IPS DF 19.7 (cell line): ENCODE measurements at regions not wholly inside any gene's neighbourhood (a gene's known extent, or its start where the extent isn't known, plus 50 kb on each side); places are given as distances from the start of the nearest gene placed in this dataset.
"Not testable (repeated sequence)": the region's sequence is repeated elsewhere in the genome, so short reads cannot be mapped to it uniquely, and the experiment has no call there.

Experiments used
- DNase-seq: peaks from one replicate; pipeline ENCODE4 v3.0.0-alpha.2; 2013; ENCODE audit warnings: low read depth, low spot score

DNA sequence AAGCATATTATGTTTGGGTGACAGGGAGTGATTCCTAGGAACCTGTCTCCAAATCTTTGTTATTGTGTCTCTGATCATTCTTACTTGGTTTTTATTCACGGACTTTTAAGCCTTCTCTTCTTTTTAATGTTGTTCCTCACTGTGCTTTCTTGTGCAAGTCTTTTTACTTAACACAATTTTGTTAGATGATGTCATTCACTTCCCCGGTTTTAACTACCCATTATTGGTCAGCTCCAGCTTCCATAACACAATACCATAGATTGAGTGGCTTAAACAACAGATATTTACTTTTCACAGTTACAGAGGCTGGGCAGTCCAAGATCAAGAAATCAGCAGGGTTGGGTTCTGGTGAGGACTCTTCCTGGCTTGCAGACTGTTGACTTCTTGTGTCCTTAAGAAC is 436.3 kb upstream of the CBLB start:
- DNase-seq, result no peak

DNA sequence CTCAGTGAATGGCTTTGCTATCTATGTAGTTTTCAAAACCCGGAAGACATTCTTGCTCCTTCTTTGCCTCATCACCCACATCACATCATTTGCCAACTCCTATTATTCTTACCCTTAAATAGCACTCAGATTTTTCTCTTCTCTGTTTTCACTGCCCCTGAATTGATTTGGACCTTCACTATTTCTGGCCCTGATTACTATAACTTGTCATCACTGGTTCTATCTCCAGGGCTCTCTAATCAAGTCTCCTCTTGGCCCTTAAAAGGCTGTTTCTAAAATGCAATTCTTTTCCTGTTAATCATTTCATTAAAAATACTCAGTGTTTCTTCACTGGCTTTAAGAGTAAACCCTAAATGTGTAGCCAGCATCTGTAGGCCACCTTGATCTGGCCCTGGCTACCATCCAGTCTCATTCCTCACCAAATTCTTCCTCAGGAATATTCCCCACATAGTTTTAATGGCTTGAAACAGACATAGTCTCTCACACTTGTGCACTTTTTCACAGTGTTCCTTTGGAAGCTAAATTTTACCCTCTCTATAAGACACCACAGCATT is 437.1 kb upstream of the CBLB start:
- DNase-seq, result no peak

DNA sequence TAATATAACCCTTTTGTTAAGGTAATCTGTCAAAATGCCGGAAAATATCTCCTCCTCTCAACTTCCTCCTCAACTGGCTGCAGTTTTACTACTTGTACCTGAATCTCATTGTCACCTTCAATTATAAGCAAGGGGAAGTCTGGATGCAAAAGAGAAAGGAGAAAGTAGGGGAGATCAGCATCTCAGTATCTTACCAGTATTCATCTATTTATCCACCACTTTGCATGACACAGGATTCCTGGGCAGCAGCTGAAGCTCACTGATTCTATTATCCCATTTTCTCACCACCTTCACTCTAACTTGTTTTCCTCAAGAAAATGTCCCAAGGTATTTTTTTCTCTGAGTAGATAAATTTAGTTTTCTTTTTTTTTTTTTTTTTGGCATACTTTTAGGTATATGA is 440.5 kb upstream of the CBLB start:
- peak; percentile 61 for DNase-seq

DNA sequence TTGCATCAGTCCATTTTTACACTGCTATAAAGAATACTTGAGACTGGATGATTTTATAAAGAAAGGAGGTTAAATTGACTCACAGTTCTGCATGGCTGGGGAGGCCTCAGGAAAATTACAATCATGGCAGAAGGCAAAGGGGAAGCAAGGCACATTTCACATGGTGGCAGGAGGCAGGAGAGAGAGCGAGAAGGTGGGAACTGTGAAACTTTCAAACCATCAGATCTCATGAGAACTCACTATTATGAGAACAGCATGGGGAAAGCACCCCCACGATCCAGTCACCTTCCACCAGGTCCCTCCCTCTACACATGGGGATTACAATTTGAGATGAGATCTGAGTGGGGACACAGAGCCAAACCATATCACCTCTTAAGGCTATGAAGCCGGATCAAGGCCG is 441.0 kb upstream of the CBLB start:
- DNase-seq, result not testable (repeated sequence)

DNA sequence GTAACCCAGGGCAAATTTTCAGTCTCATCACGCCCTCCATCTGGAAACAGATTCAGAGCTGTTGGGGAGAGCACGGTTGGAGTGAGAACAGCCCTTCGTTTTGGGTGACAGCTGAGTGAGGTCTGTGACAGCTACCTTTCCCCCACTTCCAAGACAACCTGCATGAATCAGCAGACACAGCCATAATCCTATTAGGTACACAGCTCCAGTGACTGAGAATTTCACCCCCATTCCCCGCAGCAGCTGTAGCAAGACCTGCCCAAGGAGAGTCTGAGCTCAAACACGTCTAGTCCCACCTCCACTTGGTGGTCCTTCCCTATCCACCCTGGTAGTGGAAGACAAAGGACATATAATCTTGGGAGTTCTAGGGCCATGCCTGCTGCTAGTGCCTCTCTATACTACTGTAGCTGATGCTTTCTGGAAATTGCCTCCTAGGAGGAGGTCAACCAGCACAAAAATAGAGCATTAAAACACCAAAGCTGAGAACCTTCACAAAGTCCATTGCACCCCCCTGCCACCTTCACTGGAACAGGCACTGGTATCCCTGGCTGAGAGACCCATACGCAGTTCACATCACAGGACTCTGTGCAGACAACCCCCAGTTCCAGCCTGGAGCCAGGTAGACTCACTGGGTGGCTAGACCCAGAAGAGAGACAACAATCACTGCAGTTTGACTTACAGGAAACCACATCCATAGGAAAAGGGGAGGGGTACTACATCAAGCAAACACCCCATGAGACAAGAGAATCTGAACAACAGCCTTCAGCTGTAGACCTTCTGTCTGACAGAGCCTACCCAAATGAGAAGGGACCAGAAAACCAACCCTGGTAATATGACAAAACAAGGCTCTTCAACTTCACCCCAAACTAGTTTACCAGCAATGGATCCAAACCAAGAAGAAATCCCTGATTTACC is 448.6 kb upstream of the CBLB start:
- DNase-seq, result no peak

DNA sequence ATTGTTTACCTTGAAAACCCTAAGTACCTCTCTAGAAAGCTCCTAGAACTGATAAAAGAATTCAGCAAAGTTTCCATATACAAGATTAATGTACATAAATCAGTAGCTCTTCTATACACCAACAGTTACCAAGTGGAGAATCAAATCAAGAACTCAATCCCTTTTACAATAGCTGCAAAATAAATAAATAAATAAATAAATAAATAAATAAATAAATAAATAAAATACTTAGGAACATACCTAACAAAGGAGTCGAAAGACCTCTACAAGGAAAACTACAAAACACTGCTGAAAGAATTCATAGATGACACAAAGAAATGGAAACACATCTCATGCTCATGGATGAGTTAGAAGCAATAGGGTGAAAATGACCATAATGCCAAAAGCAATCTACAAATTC is 452.6 kb upstream of the CBLB start:
- DNase-seq, result not testable (repeated sequence)

DNA sequence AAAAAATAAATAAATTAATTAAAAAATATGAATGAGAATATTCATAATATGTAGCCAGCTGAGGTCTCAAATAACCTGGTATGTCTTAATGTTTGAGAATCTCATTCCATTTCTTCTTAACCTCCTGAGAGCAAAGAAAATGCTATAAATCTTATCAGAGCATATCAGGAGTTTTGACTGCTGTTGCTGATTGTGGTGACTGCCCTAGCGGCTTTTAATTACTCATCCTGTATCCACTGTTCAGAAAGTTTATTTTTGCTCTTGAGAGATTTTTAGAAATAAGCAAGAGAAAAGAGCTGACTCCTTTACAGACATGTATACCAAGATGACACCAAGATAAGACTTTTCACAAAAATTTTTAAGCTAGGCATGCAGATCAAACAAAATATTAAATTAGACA is 454.8 kb upstream of the CBLB start:
- no peak for DNase-seq

DNA sequence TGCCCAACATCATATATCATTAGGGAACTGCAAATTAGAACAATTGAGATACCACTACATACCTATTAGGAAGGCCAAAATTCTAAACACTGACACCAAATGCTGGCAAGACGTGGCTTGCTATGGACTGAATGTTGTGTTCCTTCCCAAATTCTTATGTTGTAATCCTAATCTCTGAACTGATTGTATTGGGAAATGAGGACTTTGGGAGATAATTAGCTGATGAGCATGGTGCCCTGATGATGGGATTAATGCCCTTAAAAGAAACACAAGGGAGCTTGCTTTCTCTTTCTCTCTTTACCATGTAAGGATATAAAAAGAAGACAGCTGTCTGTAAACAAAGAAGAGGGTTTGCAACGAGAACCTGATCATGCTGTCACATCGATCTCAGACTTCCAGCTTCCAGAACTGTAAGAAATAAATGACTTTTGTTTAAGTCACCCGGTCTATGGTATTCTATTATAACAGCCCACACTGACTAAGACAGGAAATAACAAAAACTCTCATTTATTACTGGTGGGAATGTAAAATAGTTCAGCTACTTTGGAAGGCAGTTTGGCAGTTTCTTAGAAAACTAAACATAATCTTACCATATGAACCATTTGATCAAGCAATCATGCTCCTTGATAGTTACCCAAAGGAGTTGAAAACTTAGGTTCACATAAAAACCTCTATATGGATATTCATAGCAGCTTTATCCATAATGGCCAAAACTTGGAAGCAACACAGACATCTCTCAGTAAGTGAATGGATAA is 458.3 kb upstream of the CBLB start:
- DNase-seq, result no peak

DNA sequence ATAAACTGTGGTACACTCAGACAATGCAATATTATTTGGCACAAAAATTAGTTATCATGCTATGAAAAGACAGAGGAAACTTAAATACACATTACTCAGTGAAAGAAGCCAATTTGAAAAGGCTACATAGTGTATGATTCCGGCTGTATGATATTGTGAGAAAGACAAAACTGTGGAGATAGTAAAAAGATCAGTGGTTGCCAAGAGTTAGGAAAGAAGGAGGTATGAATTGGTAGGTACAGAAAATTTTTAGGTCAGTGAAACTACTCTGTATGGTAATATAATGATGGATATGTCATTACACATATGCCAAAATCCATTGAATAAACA is 458.8 kb upstream of the CBLB start:
- DNase-seq, result no peak

DNA sequence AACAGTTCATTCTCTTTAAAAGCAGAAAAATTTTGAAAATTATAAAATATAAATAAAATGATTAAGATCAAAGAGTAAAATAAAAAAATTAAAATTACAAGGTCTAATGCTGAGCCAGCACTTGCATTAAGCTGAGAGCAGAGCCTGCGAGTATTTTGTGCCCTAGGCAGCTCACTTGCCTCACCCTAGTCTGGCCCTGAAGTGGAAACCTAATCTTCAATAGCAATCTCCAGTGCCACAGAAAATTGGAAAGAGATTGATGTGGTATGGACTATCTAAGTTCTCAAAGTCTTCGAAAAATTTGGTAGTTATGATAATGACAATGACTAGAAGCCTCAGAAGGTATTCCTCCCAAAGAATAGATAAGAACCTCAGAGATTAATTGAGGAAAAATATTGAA is 459.4 kb upstream of the CBLB start:
- DNase-seq, result no peak

DNA sequence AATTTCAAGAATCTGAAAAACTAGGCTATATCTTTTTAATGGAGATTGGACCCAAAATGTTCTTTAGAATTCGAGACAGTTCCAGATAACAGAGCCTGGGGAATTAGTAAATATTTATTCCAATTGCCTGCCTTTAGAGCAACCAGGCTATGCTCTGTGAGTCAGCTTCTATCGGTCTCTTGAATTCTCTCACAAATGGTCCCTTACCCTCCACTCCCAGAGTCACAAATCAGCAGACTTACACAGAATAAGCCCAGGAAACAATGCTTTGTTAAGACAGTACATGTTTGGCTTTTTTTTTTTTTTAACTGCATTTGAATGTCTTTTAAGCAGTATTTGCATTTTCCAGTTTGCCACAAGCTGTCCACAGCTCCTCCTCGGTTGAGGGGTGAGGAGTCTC is 460.7 kb upstream of the CBLB start:
- DNase-seq, result no peak

DNA sequence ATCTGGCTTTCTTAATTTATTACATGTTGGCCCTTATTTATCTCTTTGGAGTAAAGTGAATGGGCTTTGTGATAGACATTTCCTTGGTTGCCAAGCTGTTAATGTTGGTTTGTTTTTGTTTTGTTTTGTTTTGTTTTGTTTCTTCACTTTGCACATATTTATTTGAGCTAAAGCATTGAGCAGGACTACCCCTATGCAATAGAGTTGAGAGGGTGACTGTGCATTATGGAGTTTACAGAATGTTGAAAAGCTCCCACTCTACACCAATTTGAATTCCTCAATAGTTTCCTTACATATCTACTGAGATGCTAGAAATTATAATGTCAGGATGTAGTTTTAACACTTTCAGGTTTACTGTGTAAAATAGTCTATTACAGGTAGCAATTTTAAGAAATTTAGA is 462.8 kb upstream of the CBLB start:
- no peak for DNase-seq

DNA sequence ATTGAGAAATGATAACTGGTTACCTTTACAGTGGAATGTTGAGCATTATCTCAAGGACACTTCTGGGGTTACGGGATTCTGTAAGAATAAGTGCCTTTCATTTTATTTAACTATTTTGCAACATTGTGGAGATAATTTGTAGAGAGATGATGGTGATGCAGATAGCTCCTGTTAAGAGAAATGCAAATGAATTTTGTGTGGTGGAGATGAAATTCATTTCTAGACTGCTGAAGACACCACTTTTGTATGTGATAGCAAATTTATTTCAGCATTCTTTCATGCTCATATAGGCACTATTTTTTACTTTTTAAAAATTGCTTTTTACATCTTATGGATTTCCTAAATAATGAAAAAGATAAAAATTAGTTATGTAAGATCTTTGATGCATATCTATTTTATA is 463.3 kb upstream of the CBLB start:
- DNase-seq, result no peak

DNA sequence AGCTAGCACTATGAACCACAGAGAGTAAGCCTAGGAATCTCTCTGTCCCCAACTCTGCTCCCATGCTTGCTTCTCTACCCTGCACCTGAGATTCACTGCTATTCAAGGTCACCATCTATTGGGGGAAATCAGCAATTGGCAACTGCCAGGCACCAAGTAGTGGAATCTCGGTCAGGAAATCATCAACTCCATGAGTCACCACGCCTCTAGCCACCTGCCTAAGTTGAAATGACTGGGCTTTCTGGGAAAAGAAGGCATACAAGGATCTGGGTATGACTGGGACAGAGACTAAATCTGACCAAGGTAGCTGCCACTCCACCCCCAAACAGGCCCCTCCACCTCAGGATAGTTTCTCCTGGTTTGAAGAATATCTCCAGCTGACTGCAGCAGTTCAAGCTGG is 464.1 kb upstream of the CBLB start:
- peak; percentile 12 for DNase-seq

DNA sequence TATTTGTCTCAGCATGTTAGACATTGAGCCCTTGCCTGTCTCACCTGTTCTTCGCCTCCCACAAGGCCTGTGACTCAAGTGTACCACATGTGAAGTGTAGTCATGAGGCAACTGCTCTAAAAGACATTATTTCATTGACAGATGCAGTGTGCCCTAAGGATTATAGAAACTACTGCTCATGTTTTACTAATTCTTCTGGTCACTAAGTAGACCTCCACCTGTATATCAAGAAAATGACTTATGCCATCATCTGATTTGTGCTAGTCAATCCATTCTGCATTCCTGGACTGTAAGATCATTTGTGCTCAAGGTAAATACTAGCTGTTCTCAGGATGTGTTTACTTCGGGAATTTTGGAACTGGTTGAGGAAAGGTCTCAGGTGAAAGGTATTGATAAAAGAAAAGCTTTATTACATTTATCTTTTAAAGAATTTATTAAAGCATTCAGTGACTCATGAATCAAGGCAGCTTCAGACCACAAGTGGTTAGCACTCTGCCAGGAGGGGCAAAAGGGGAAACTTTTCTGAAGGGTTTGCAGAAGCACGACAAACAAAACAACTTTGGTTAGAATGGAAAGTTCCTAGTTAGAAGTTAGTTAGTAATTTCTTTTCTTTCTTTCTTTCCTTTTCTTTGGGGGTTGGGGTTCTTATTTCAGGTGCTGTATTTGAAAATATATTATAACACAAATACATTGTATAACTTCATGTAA is 465.3 kb upstream of the CBLB start:
- DNase-seq, result no peak

DNA sequence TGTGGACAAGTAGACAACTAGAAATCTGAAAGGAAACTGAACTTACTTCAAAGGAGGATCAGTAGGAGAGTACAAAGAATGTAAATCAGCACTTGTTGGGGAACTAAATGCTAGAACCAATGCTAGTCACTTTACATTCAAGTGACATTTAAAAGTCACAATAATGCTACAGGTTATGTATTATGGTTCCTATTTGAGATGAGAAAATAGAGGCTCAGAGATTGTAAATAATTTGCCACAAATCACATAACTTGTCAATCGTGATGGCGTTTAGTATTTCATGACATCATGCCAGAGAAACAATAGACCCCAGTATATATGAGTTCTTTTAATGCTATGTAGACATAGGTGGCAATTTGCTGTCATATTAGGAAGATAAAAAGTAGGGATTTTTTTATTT is 467.8 kb upstream of the CBLB start:
- no peak for DNase-seq

DNA sequence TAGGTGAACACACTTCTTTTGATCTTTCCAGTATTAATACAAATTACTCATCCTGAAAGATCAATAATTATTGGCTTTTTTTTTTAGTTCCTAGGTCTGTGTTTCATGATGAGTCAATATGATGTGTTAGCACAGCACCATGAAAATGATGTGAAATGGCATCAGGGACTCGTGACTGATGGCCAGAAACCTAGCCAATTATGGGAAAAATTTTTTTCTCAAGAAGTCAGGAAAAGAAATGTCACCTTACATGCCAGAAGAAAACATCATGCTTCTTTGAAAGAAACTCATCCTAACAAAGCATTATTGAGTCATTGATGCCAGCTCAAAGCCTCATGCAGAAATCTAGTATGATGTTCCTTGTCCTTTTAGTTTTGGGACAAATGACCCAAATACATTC is 468.3 kb upstream of the CBLB start:
- DNase-seq, result no peak

DNA sequence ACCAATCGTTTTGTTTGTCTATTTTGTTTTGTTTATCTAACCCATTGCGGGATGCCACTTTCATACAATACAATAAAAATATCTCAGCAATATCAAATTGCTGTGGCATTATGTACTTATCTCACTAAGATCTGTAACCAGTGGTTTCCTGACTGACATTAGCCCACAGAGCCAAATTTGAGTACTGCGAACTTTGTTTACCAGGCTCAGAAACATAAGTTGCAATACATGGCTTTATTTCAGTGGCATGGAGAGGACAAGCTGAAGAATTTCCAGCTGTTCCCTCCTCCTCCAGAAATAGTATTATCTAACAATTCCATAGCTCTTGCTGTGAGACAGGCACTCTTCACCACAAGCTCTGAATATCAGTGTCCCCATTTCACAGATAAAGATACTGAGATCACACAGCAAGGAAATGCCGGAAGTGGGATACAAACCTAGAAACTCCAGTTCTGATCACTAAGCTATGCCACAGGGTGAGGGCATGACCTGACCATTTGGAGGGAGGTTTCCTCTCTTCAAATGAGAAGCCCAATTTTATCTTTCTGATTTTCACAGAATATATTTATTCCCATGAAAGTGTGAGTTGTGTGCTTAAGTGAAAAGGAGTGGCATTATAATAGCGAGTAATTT is 469.9 kb upstream of the CBLB start:
- no peak for DNase-seq

DNA sequence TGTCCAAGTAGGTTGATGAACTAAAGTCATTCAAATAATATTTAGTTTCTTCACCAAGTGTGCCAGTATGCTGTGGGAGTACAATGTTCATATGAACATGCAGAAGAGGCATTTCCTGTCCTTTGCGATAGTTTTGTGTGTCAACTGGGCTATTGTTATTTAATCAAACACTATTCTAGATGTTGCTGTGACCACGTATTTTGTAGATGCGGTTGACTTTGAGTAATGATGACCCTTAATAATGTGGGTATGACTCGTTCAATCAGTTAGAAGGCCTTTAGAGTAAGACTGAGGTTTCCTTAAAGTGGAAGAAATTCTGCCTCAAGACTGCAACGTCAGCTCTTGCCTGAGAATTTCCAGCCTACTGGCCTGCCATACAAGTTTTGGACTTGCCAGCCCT is 470.7 kb upstream of the CBLB start:
- DNase-seq, result no peak

DNA sequence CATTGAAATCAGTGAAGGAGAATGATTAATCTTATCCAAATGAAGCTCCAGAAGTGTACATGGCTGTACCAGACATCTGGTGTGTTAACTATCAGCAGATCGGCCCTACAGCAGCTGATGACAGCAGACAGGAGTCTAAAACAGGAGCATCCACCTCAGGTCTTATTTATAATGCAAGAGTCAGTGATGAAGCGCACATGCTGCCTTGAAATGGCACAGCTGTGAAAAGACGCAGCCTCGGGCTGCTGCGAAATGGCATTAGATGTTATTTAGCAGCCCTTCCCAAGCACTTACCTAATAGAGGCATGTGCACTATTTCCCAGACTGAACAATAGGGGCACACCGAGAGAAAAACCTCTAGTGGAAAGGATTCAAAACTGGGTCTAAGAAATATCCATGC is 472.3 kb upstream of the CBLB start:
- no peak for DNase-seq

DNA sequence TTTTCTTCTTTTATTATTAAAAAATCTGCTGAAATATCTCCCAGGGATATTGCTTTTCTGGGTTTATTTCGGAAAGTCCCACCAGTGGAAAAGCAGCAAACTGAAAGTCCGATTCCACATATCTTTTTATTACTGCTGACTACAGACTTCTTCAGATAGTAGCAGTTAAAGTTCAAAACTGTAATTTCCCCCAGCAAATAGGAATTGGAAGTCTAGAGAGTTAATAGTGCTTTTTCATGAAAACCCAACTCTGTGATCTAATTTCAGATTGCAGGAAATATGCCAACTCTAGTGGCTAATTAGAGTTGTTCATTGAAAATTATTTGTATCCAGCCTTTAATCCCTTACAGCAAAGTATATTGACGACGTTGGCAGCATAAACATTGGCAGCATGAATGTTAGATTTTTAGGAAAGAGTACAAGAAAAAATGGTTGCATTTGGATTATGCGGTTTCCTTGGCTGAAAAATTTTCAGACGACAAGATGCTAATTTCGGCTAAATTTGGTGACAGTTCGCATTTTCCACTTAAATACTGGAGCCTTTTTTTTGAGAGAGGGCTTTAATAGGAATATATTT is 472.9 kb upstream of the CBLB start:
- no peak for DNase-seq
